ENCODE measurements at regions not wholly inside any gene's neighbourhood (a gene's known extent, or its start where the extent isn't known, plus 50 kb on each side); places are given as distances from the start of the nearest gene placed in this dataset.

- DNase-seq = no peak
Observed at GRCh38 chr9:108167136-108167900, 677.7 kb upstream of the KLF4 start.

- DNase-seq = no peak
Observed at GRCh38 chr9:108166519-108166918, 677.0 kb upstream of the KLF4 start.

- DNase-seq = no peak
Observed at GRCh38 chr9:108163321-108164005, 673.9 kb upstream of the KLF4 start.

- no peak for DNase-seq
Observed at GRCh38 chr9:108162664-108163063, 673.1 kb upstream of the KLF4 start.

GRCh38 chr9:108161503-108161902, 671.9 kb upstream of the KLF4 start:
- DNase-seq = no peak

- DNase-seq = no peak
Observed at GRCh38 chr9:108160706-108161355, 671.3 kb upstream of the KLF4 start.

- no peak for DNase-seq
Observed at GRCh38 chr9:108160039-108160438, 670.5 kb upstream of the KLF4 start.

GRCh38 chr9:108158236-108158995, 668.8 kb upstream of the KLF4 start:
- no peak for DNase-seq

GRCh38 chr9:108156270-108156998, 666.9 kb upstream of the KLF4 start:
- no peak for DNase-seq

GRCh38 chr9:108153416-108153815, 663.8 kb upstream of the KLF4 start:
- no peak for DNase-seq

GRCh38 chr9:108150736-108151586, 661.4 kb upstream of the KLF4 start:
- no peak for DNase-seq

GRCh38 chr9:108149326-108149725, 659.8 kb upstream of the KLF4 start:
- DNase-seq = no peak

- no peak for DNase-seq
Observed at GRCh38 chr9:108142504-108143201, 653.1 kb upstream of the KLF4 start.

GRCh38 chr9:108142142-108142503, 652.6 kb upstream of the KLF4 start:
- no peak for DNase-seq

- DNase-seq = no peak
Observed at GRCh38 chr9:108139900-108140299, 650.3 kb upstream of the KLF4 start.

- no peak for DNase-seq
Observed at GRCh38 chr9:108138516-108138915, 648.9 kb upstream of the KLF4 start.

- no peak for DNase-seq
Observed at GRCh38 chr9:108136656-108137055, 647.1 kb upstream of the KLF4 start.

- DNase-seq = no peak
Observed at GRCh38 chr9:108134486-108135128, 645.0 kb upstream of the KLF4 start.

- no peak for DNase-seq
Observed at GRCh38 chr9:108133680-108134079, 644.1 kb upstream of the KLF4 start.

GRCh38 chr9:108133101-108133500, 643.5 kb upstream of the KLF4 start:
- no peak for DNase-seq
